GM10266 (cell line): ENCODE measurements at regions not wholly inside any gene's neighbourhood (a gene's known extent, or its start where the extent isn't known, plus 50 kb on each side); places are given as distances from the start of the nearest gene placed in this dataset.

Source experiments
- DNase-seq: peaks from one replicate; pipeline ENCODE4 v3.0.0; 2012; ENCODE audit errors: extremely low spot score
- TF ChIP-seq, protein P1 (sequence below): IDR thresholded peaks from 2 replicates; pipeline ENCODE4 v1.5.1; 2012; ENCODE audit warnings: mild to moderate bottlenecking, low read depth; ENCODE audit not compliant: control insufficient read depth, insufficient read depth; ENCODE audit errors: missing control alignments

DNA sequence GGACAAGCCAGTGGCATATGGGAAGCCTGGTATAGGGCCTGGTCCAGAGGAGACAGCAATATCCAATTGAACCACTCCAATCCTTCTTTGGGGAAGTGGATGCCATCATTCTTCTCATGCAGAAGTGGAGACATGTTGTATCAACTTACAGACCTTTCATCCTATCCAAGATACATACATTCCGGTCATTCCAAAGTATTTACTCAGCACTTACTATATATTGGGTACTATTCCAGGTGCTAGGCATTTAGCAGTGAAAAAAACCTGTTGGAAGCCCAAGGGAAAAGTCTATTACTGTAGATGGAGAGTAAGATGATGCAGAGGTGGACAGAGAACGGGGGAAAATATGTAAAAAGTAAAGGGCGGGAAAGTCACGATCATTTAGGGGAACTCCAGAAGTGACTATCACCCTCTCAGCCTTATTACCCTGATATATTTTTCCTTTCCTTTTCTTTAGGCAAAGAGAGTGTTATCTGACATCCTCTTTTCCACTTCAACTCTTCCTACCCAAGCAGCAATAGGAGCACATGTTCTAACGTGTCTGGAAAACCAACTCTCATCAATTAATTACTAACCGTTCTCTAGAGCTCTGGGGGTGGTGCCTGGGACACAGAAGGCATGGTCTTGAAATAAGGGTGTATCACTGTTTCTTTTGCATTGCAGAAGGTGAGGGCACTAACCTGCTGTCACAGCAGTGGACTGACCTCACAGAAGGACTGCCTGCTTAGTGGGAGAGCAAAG lies 210.1 kb upstream of the MAF start:
- TF ChIP-seq, protein P1, sequence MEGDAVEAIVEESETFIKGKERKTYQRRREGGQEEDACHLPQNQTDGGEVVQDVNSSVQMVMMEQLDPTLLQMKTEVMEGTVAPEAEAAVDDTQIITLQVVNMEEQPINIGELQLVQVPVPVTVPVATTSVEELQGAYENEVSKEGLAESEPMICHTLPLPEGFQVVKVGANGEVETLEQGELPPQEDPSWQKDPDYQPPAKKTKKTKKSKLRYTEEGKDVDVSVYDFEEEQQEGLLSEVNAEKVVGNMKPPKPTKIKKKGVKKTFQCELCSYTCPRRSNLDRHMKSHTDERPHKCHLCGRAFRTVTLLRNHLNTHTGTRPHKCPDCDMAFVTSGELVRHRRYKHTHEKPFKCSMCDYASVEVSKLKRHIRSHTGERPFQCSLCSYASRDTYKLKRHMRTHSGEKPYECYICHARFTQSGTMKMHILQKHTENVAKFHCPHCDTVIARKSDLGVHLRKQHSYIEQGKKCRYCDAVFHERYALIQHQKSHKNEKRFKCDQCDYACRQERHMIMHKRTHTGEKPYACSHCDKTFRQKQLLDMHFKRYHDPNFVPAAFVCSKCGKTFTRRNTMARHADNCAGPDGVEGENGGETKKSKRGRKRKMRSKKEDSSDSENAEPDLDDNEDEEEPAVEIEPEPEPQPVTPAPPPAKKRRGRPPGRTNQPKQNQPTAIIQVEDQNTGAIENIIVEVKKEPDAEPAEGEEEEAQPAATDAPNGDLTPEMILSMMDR: no peak
- no peak for DNase-seq

DNA sequence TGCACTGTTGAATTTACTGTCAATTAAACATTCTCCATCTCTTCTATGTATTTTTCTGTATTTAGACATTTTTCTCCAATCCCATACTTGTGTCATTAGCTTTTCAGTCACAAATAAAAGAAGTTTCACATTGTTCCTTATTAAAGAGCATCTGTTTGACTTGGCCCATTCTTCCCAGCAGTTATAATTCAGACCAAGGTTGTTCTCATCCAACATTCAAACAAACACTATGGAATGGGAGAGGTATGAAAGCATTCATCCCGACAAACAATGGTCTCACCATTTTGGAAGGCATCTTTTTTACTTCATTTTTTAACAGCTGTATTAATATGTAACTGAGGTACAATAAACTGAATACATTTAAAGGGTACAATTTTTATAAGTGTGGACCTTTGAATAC lies 208.8 kb upstream of the MAF start:
- TF ChIP-seq, protein P1: no peak

DNA sequence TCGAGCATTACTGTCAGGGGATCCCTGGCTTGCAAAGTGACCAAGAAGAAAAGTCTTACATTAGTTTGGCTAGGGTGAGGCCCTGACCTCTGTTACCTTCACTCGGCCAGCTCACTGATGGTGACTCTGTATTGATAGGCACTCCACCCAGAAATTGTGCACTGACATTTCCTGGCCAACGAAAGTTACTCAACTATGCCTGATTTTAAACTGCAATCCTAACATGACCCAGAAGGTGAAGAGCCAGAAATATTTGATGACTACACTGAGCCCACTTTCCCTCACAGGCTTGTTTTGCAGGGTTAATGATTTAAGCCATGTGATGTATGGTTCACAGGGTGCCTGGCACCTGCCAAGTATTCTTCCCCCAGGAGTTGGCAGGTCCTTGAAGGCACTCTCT lies 208.2 kb upstream of the MAF start:
- DNase-seq: no peak

More for the DNA sequence above, 208.8 kb upstream of the MAF start:
- DNase-seq: no peak

DNA sequence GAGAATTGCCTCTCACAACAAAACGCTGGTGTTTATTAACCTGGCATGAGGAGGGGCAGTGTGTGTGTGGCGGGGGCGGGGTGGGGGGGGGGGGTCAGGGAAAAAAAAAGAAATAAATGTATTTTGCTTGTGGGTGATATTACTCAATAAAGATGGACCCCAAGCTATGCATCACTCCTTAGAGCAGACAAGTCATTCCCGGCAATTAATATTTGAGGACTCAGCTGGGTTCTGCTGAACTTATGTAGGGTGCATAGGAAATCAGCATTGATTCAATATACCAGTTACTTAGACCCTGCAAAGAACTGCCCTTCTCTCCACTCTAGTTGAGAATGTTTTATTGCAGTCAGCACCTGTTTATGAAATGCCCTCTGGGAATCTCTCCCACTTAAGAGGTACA lies 206.2 kb upstream of the MAF start:
- TF ChIP-seq, protein P1: no peak
- no peak for DNase-seq

More for the DNA sequence above, 208.2 kb upstream of the MAF start:
- TF ChIP-seq, protein P1: no peak

DNA sequence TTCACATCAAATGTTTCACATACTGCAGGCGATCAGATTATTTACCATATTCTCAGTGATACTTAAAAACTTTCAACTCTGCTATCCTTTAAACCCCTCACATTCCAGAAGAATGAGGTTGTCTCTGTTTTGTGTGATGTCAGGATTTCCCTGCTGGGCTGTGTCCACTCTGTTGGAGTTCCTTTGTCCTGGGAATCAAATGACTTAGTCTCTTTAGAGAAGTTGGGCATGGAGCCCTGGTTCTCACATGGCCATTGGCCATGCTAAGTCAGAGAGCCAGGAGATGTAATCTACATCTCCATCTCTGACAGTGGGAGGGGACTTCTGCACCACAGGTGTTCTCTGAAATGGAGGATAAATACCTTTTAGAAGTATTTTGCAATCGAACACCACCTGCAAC lies 205.1 kb upstream of the MAF start:
- TF ChIP-seq, protein P1: no peak
- no peak for DNase-seq

DNA sequence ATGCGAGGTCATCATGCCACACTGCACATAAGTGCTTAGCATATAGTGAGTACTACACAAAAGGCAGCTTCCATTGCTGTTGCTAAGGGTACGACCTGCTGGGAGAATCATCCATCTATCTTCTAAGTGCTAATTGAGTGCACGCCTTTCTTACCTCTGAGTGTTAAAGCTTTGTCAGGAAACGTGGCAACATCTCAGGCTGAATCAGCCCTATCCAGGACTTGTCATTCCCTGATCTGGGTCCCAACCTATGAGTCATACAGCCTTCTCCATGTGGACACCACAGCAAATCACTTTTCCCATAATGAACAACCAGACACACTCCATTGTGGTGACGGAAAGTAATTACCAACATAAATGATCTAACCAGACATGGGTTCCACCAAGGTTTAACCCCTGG lies 201.1 kb upstream of the MAF start:
- DNase-seq: no peak

More for the DNA sequence above, 201.1 kb upstream of the MAF start:
- TF ChIP-seq, protein P1: no peak
